HCT116 (cell line): ENCODE measurements at regions not wholly inside any gene's neighbourhood (a gene's known extent, or its start where the extent isn't known, plus 50 kb on each side); places are given as distances from the start of the nearest gene placed in this dataset.

Experiments
- ATAC-seq: fragments of 200-7000 bp; cut with Tn5 transposase; 2 replicates; pipeline ENCODE4 v1.9.1; 2020; ENCODE audit warnings: mild to moderate bottlenecking, moderate library complexity
- BruUV-seq: library from RNA; stranded (reverse); fragments of 400-500 nt; replicated peaks from 2 replicates; lab custom pipeline; 2021; lab: Mats Ljungman, UMichigan
- CTCF ChIA-PET: fragments of 300-600 bp; sonication (Branson Sonifier 250); formaldehyde crosslinking; loops from one replicate; lab custom pipeline; 2021; ENCODE audit warnings: antibody characterized with exemption; lab: Charles Lee
- POLR2A ChIA-PET: fragments of 300-600, 350-600 bp; sonication (Branson Sonifier 250); formaldehyde crosslinking; loops from one replicate; lab custom pipeline; 2021; ENCODE audit warnings: antibody characterized with exemption; lab: Charles Lee
- RAD21 ChIA-PET, 2 experiments: fragments of 300-600 bp; sonication (Branson Sonifier 250); formaldehyde crosslinking; loops; one replicate each; lab custom pipeline; 2023; ENCODE audit warnings: low total read pairs in 2 of 2; ENCODE audit not compliant: uncharacterized antibody in 2 of 2, unreplicated experiment in 2 of 2, low non-redundant PET in 1 of 2; lab: Charles Lee
- DNase-seq: peaks from one replicate; pipeline ENCODE4 v3.0.0-alpha.2; 2010; ENCODE audit warnings: low read depth, low spot score
- H2AFZ ChIP-seq: fragments of 200-600 bp; shearing (Covaris generic), sonication (generic); 2 replicates; pipeline ENCODE4 v1.6.1; 2017; ENCODE audit warnings: low read depth, mixed run types, mixed read lengths, antibody characterized with exemption, low read length; ENCODE audit not compliant: poor library complexity, severe bottlenecking
- H3K27ac ChIP-seq: 2 replicates; pipeline ENCODE4 v1.5.1; 2012; ENCODE audit warnings: low read depth, low read length
- H3K27me3 ChIP-seq: fragments of 200-600 bp; sonication (generic); 2 replicates; pipeline ENCODE4 v1.6.1; 2016; ENCODE audit warnings: mixed run types, low read length, mixed read lengths; ENCODE audit not compliant: insufficient read depth
- H3K36me3 ChIP-seq, 2 experiments: fragments of 200-500 bp in 1 of 2; fragments of 200-600 bp in 1 of 2; sonication (Bioruptor generic) in 1 of 2; sonication (generic) in 1 of 2; 2 replicates each; pipeline versions ENCODE4 v1.5.1 to v1.6.1; 2014 to 2016; ENCODE audit warnings: low read length in 2 of 2, inconsistent platforms in 1 of 2, mixed read lengths in 1 of 2, mixed run types in 1 of 2; ENCODE audit not compliant: insufficient read depth in 2 of 2, control insufficient read depth in 1 of 2
- H3K4me1 ChIP-seq, 2 experiments: fragments of 200-600 bp in 1 of 2; sonication (generic) in 1 of 2; 2 replicates each; pipeline versions ENCODE4 v1.5.1 to v1.6.1; 2012 to 2017; ENCODE audit warnings: low read length in 2 of 2, inconsistent platforms in 1 of 2, mild to moderate bottlenecking in 1 of 2, mixed read lengths in 1 of 2, mixed run types in 1 of 2, moderate library complexity in 1 of 2; ENCODE audit not compliant: insufficient read depth in 2 of 2, control insufficient read depth in 1 of 2
- H3K4me2 ChIP-seq: fragments of 200-600 bp; sonication (generic); 2 replicates; pipeline ENCODE4 v1.6.1; 2017; ENCODE audit warnings: mixed run types, low read length, mixed read lengths
- H3K4me3 ChIP-seq, 2 experiments: fragments of 200-600 bp in 1 of 2; sonication (generic) in 1 of 2; replicated peaks in 1 of 2; 2 replicates each; pipeline ENCODE4 v1.5.1; 2011 to 2016; ENCODE audit warnings: low read length in 2 of 2, control low read depth in 1 of 2, low read depth in 1 of 2, mild to moderate bottlenecking in 1 of 2, mixed read lengths in 1 of 2, mixed run types in 1 of 2
- H3K79me2 ChIP-seq: fragments of 200-600 bp; sonication (generic); 2 replicates; pipeline ENCODE4 v1.6.1; 2017; ENCODE audit warnings: mild to moderate bottlenecking, mixed run types, low read length, moderate library complexity, mixed read lengths; ENCODE audit not compliant: insufficient read depth
- H3K9ac ChIP-seq: fragments of 200-600 bp; sonication (generic); 2 replicates; pipeline ENCODE4 v1.6.1; 2016; ENCODE audit warnings: low read length, mixed read lengths
- H3K9me2 ChIP-seq: fragments of 200-600 bp; sonication (generic), shearing (Covaris generic); 2 replicates; pipeline ENCODE4 v1.6.1; 2017; ENCODE audit warnings: mixed run types, mild to moderate bottlenecking, moderate library complexity; ENCODE audit not compliant: insufficient read depth
- H3K9me3 ChIP-seq, 2 experiments: fragments of 200-500 bp in 1 of 2; fragments of 200-600 bp in 1 of 2; sonication (Bioruptor generic) in 1 of 2; sonication (generic) in 1 of 2; 2 replicates each; pipeline ENCODE4 v1.6.1; 2014 to 2017; ENCODE audit warnings: low read length in 2 of 2, mixed read lengths in 2 of 2, inconsistent platforms in 1 of 2, low read depth in 1 of 2, mild to moderate bottlenecking in 1 of 2, mixed run types in 1 of 2, moderate library complexity in 1 of 2; ENCODE audit not compliant: control insufficient read depth in 1 of 2, insufficient read depth in 1 of 2
- H4K20me1 ChIP-seq: fragments of 200-600 bp; sonication (generic), shearing (Covaris generic); 2 replicates; pipeline ENCODE4 v1.6.1; 2017; ENCODE audit warnings: mixed run types, mild to moderate bottlenecking, moderate library complexity; ENCODE audit not compliant: insufficient read depth
- CEBPB ChIP-seq: IDR thresholded peaks from 2 replicates; pipeline ENCODE4 v1.6.1; 2012; ENCODE audit warnings: low read depth
- EGR1 ChIP-seq: IDR thresholded peaks from 2 replicates; pipeline ENCODE4 v1.6.1; 2012; ENCODE audit warnings: low read depth
- ELF1 ChIP-seq: IDR thresholded peaks from 2 replicates; pipeline ENCODE4 v1.6.1; 2012; ENCODE audit warnings: low read depth, borderline replicate concordance
- EZH2 ChIP-seq: fragments of 200-600 bp; sonication (generic); IDR thresholded peaks from 2 replicates; pipeline ENCODE4 v1.6.1; 2017; ENCODE audit warnings: antibody characterized with exemption, mixed run types
- EZH2phosphoT487 ChIP-seq: fragments of 200-600 bp; IDR thresholded peaks from 2 replicates; pipeline ENCODE4 v1.6.1; 2018; ENCODE audit warnings: antibody characterized with exemption, borderline replicate concordance
- JUND ChIP-seq: IDR thresholded peaks from 2 replicates; pipeline ENCODE4 v1.6.1; 2012
- POLR2AphosphoS5 ChIP-seq: IDR thresholded peaks from 2 replicates; pipeline ENCODE4 v1.6.1; 2011; ENCODE audit warnings: mild to moderate bottlenecking, low read depth, low read length, moderate library complexity
- RAD21 ChIP-seq: IDR thresholded peaks from 2 replicates; pipeline ENCODE4 v1.6.1; 2012; ENCODE audit warnings: low read depth, mild to moderate bottlenecking
- SIN3A ChIP-seq: IDR thresholded peaks from 2 replicates; pipeline ENCODE4 v1.6.1; 2012; ENCODE audit warnings: low read depth
- SP1 ChIP-seq: IDR thresholded peaks from 2 replicates; pipeline ENCODE4 v1.6.1; 2012; ENCODE audit warnings: low read depth
- SRF ChIP-seq: IDR thresholded peaks from 2 replicates; pipeline ENCODE4 v1.6.1; 2012; ENCODE audit warnings: low read depth
- YY1 ChIP-seq: IDR thresholded peaks from 2 replicates; pipeline ENCODE4 v1.6.1; 2011; ENCODE audit warnings: low read length, low read depth, moderate library complexity, mild to moderate bottlenecking; ENCODE audit not compliant: insufficient replicate concordance; ENCODE audit errors: extremely low read depth
- ZFX ChIP-seq: fragments of 450-650 bp; IDR thresholded peaks from 2 replicates; pipeline ENCODE4 v1.6.1; 2017
- intact Hi-C: fragments of 100-400 bp; cut with micrococcal nuclease; formaldehyde crosslinking; loops from 2 replicates; pipeline ENCODE4 v1.10.0; 2022
- TF ChIP-seq, protein P1 (sequence below): IDR thresholded peaks from 2 replicates; pipeline ENCODE4 v1.6.1; 2011; ENCODE audit warnings: mild to moderate bottlenecking, low read length, moderate library complexity; ENCODE audit not compliant: insufficient replicate concordance; ENCODE audit errors: extremely low read depth
- TF ChIP-seq, protein P2 (sequence below): IDR thresholded peaks from 2 replicates; pipeline ENCODE4 v1.6.1; 2012
- TF ChIP-seq, protein P3 (sequence below), 3 experiments: fragments of 200-600 bp in 1 of 3; sonication (generic) in 1 of 3; IDR thresholded peaks in 2 of 3; conservative IDR thresholded peaks in 1 of 3; 2 replicates each; pipeline ENCODE4 v1.5.1; 2012 to 2017; ENCODE audit warnings: low read depth in 2 of 3, low read length in 2 of 3, antibody characterized with exemption in 1 of 3, borderline replicate concordance in 1 of 3, control low read depth in 1 of 3, mild to moderate bottlenecking in 1 of 3, mixed read lengths in 1 of 3, mixed run types in 1 of 3, moderate library complexity in 1 of 3; ENCODE audit not compliant: insufficient read depth in 1 of 3

DNA sequence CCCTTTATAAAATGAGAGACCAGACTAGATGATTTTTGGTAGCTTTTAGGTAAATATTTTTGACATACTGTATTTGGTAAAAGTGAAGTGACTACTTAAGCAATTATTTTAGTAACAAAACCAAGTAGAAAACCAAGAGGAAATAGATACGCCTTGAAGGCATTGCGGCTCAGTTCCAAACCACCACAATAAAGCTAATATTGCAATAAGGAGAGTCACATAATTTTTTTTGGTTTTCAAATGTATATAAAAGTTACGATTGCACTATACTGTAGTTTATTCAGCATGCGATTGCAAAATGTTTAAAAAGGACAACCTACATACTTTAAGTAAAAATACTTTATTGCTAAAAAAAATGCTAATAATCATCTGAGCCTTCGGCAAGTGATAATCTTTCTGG is 581.7 kb upstream of the POT1 start:
- no peak for DNase-seq

DNA sequence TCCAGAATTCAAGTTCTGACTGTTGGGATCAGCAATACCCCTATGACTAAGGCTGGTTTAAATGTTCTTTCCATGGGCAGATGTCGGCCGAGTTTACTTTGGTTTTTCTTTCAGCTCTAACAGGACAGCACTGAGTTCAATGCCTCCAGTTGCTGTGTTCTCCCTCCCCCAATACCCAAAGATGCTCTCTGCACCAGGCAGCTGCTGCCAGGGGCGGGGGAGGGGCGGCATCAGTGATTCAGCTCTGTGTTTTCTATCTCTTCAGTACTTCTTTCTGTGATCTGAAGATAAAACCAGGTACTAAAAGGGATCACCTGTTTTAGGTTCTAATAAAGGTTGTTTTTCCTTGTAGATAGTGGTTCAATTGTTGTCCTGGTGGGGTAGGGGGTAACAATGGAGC is 576.7 kb upstream of the POT1 start:
- Histone ChIP-seq H3K4me3 (no peak overlapping the region), H3K27ac (no peak overlapping the region), H3K9me3 (no peaks in the 10 kb centered on the region), H4K20me1 (no peaks in the 10 kb centered on the region), H3K79me2 (no peaks in the 10 kb centered on the region), H3K27me3 (no peaks in the 10 kb centered on the region), H2AFZ (no peak overlapping the region), H3K9me2 (no peaks in the 10 kb centered on the region), H3K4me2 (no peak overlapping the region), H3K36me3 (no peaks in the 10 kb centered on the region), H3K4me1 (no peaks in the 10 kb centered on the region), H3K9ac (no peak overlapping the region)
- ATAC-seq = no peak
- TF ChIP-seq RAD21 = no peak
- no peak for TF ChIP-seq ELF1
- TF ChIP-seq YY1 = no peak
- TF ChIP-seq, protein P1, sequence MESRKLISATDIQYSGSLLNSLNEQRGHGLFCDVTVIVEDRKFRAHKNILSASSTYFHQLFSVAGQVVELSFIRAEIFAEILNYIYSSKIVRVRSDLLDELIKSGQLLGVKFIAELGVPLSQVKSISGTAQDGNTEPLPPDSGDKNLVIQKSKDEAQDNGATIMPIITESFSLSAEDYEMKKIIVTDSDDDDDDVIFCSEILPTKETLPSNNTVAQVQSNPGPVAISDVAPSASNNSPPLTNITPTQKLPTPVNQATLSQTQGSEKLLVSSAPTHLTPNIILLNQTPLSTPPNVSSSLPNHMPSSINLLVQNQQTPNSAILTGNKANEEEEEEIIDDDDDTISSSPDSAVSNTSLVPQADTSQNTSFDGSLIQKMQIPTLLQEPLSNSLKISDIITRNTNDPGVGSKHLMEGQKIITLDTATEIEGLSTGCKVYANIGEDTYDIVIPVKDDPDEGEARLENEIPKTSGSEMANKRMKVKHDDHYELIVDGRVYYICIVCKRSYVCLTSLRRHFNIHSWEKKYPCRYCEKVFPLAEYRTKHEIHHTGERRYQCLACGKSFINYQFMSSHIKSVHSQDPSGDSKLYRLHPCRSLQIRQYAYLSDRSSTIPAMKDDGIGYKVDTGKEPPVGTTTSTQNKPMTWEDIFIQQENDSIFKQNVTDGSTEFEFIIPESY = no peak
- TF ChIP-seq SP1 = no peak
- TF ChIP-seq POLR2AphosphoS5 = no peak
- TF ChIP-seq CEBPB = no peak
- TF ChIP-seq EZH2 = no peak
- CTCF ChIA-PET = no interaction called here
- RAD21 ChIA-PET = no interaction called here
- POLR2A ChIA-PET = no interaction called here
- DNase-seq = no peak
- no TSS peak for BruUV-seq
- intact Hi-C loops = no loop called here

More for the DNA sequence above, 581.7 kb upstream of the POT1 start:
- intact Hi-C loops = no loop called here
- ChIA-PET POLR2A (no interaction called here), RAD21 (interaction anchor here in 1 of 2 experiments (0.6 kb wide), 1 partner anchor 587 kb away, joined by 3 read pairs; no protein-coding TSS in a partner anchor), CTCF (no interaction called here)
- no TSS peak for BruUV-seq
- Histone ChIP-seq H3K27me3 (no peaks in the 10 kb centered on the region), H3K9me2 (no peaks in the 10 kb centered on the region), H3K4me1 (no peaks in the 10 kb centered on the region), H4K20me1 (no peaks in the 10 kb centered on the region), H2AFZ (no peak overlapping the region), H3K4me3 (no peak overlapping the region), H3K9ac (no peak overlapping the region), H3K27ac (no peak overlapping the region), H3K79me2 (no peaks in the 10 kb centered on the region), H3K4me2 (no peak overlapping the region), H3K9me3 (no peaks in the 10 kb centered on the region), H3K36me3 (no peaks in the 10 kb centered on the region)
- no peak for TF ChIP-seq ZFX
- TF ChIP-seq SRF = no peak
- TF ChIP-seq, protein P2, sequence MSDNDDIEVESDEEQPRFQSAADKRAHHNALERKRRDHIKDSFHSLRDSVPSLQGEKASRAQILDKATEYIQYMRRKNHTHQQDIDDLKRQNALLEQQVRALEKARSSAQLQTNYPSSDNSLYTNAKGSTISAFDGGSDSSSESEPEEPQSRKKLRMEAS = no peak
- no peak for TF ChIP-seq EZH2phosphoT487
- TF ChIP-seq RAD21 = no peak
- no peak for TF ChIP-seq EGR1
- no peak for TF ChIP-seq JUND
- TF ChIP-seq, protein P3, sequence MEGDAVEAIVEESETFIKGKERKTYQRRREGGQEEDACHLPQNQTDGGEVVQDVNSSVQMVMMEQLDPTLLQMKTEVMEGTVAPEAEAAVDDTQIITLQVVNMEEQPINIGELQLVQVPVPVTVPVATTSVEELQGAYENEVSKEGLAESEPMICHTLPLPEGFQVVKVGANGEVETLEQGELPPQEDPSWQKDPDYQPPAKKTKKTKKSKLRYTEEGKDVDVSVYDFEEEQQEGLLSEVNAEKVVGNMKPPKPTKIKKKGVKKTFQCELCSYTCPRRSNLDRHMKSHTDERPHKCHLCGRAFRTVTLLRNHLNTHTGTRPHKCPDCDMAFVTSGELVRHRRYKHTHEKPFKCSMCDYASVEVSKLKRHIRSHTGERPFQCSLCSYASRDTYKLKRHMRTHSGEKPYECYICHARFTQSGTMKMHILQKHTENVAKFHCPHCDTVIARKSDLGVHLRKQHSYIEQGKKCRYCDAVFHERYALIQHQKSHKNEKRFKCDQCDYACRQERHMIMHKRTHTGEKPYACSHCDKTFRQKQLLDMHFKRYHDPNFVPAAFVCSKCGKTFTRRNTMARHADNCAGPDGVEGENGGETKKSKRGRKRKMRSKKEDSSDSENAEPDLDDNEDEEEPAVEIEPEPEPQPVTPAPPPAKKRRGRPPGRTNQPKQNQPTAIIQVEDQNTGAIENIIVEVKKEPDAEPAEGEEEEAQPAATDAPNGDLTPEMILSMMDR (IDR thresholded peaks at IDR 0.05 in 2 of 3, conservative IDR thresholded peaks at IDR 0.05 in 1 of 3; ENCODE audit: borderline replicate concordance in 1 of 3, insufficient read depth in 1 of 3, low read depth in 2 of 3, low read length in 2 of 3) = no peak
- no peak for TF ChIP-seq SIN3A
- no peak for ATAC-seq
